Tibial nerve (tissue), 4 donors: ENCODE measurements at regions not wholly inside any gene's neighbourhood (a gene's known extent, or its start where the extent isn't known, plus 50 kb on each side); places are given as distances from the start of the nearest gene placed in this dataset.

Experiments
- DNase-seq, 2 donors: peaks; one replicate each; pipeline ENCODE4 v3.0.0-alpha.2; 2019; ENCODE audit warnings: low spot score in 2 of 2
- H3K27ac ChIP-seq, 4 donors: fragments of 200-600 bp; sonication (generic) in 3 of 4; one replicate each; pipeline ENCODE4 v1.5.1; 2017 to 2019; ENCODE audit warnings: mild to moderate bottlenecking in 1 of 4
- H3K27me3 ChIP-seq, 2 donors: fragments of 200-600 bp; sonication (generic) in 1 of 2; one replicate each; pipeline versions ENCODE4 v1.5.1 to v1.6.0; 2017 to 2019
- H3K36me3 ChIP-seq, 3 donors: fragments of 200-600 bp; sonication (generic); one replicate each; pipeline ENCODE4 v1.5.1; 2018 to 2019
- H3K4me1 ChIP-seq, 4 donors: fragments of 200-600 bp; sonication (generic) in 3 of 4; one replicate each; pipeline ENCODE4 v1.5.1; 2017 to 2019
- H3K4me3 ChIP-seq, 4 donors: fragments of 200-600 bp; sonication (generic) in 3 of 4; one replicate each; pipeline ENCODE4 v1.5.1; 2017 to 2019; ENCODE audit warnings: mild to moderate bottlenecking in 1 of 4, moderate library complexity in 1 of 4
- H3K9me3 ChIP-seq, 4 donors: fragments of 200-600 bp; sonication (generic) in 3 of 4; one replicate each; pipeline ENCODE4 v1.5.1; 2017 to 2019
- EP300 ChIP-seq, 2 donors: sonication (generic); formaldehyde crosslinking; IDR thresholded peaks; one replicate each; pipeline ENCODE4 v1.6.1; 2017; ENCODE audit warnings: antibody characterized with exemption in 2 of 2, mild to moderate bottlenecking in 1 of 2
- POLR2A ChIP-seq, 2 donors: fragments of 450-650 bp; IDR thresholded peaks; one replicate each; pipeline ENCODE4 v1.6.1; 2017; ENCODE audit warnings: antibody characterized with exemption in 2 of 2, mild to moderate bottlenecking in 2 of 2, moderate library complexity in 2 of 2
- WGBS, 2 donors: methylation state at CpG; one replicate each; pipeline ENCODE4 v1.1.5; 2018; 5-methylcytosine and 5-hydroxymethylcytosine counted together
- TF ChIP-seq, protein P1 (sequence below), 5 experiments: fragments of 200-600 bp in 3 of 5; fragments of 450-650 bp in 2 of 5; sonication (generic) in 3 of 5; IDR thresholded peaks; one replicate each; pipeline ENCODE4 v1.5.1; 2016 to 2019; ENCODE audit warnings: antibody characterized with exemption in 5 of 5, mild to moderate bottlenecking in 3 of 5, moderate library complexity in 2 of 5

DNA sequence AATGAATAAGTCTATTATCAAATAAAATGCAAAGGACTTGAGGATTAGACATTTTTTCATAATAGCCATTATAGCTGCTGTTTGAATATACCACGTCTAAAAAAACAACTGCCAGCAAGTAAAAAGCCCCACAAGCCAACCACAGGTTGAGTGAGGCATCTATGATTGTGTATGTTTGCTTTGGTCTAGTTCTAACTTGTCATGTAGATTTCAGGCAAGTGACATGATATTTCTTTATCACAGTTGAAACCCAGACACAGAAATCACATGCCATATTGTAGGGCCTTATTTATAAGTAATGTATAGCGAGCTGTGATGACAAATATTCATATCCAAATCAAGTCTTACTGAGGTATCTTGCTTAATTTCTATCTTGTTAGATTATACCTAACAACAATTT is 225.8 kb downstream of the EMP1 start:
- Histone ChIP-seq H3K4me1 (no peaks in the 10 kb centered on the region), H3K4me3 (no peak overlapping the region), H3K9me3 (no peaks in the 10 kb centered on the region), H3K27ac (no peak overlapping the region), H3K36me3 (no peaks in the 10 kb centered on the region), H3K27me3 (no peaks in the 10 kb centered on the region)
- TF ChIP-seq POLR2A (IDR thresholded peaks at IDR 0.05) (no peak), EP300 (IDR thresholded peaks at IDR 0.05) (no peak)
- TF ChIP-seq, protein P1, sequence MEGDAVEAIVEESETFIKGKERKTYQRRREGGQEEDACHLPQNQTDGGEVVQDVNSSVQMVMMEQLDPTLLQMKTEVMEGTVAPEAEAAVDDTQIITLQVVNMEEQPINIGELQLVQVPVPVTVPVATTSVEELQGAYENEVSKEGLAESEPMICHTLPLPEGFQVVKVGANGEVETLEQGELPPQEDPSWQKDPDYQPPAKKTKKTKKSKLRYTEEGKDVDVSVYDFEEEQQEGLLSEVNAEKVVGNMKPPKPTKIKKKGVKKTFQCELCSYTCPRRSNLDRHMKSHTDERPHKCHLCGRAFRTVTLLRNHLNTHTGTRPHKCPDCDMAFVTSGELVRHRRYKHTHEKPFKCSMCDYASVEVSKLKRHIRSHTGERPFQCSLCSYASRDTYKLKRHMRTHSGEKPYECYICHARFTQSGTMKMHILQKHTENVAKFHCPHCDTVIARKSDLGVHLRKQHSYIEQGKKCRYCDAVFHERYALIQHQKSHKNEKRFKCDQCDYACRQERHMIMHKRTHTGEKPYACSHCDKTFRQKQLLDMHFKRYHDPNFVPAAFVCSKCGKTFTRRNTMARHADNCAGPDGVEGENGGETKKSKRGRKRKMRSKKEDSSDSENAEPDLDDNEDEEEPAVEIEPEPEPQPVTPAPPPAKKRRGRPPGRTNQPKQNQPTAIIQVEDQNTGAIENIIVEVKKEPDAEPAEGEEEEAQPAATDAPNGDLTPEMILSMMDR (IDR thresholded peaks at IDR 0.05) = no peak
- DNase-seq = no peak
- 74% methylated on average over 2 of the region's 2 CpGs for WGBS, 2 donors

GRCh38 chr12:13417516-13417915 is 221.0 kb downstream of the EMP1 start:
- no peaks in the 10 kb centered on the region for H3K4me1 ChIP-seq
- TF ChIP-seq, protein P1 (IDR thresholded peaks at IDR 0.05) = no peak
- no peak for TF ChIP-seq EP300 (IDR thresholded peaks at IDR 0.05)
- TF ChIP-seq POLR2A (IDR thresholded peaks at IDR 0.05) = no peak
- H3K27me3 ChIP-seq = no peaks in the 10 kb centered on the region
- H3K36me3 ChIP-seq = no peaks in the 10 kb centered on the region
- DNase-seq = no peak
- H3K9me3 ChIP-seq = no peaks in the 10 kb centered on the region
- no peak overlapping the region for H3K4me3 ChIP-seq
- no peak overlapping the region for H3K27ac ChIP-seq
- 81 to 93% methylated on average over 2 of the region's 2 CpGs for WGBS, 2 donors

DNA sequence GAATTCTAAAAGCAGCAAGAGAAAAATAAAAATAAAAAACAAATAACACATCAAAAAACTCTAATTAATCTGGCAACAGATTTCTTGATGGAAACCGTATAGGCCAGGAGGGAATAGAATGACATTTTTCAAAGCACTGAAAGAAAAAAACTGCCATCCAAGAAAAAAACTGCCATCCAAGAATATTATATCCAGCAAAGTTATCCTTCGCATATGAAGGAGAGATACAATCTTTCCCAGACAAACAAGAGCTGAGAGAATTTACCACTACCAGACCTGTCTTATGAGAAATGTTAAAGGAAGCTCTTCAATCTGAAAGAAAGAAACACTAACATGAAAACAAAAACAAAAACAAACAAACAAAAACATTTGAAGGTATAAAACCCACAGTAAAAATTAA is 214.8 kb downstream of the EMP1 start:
- WGBS, 2 donors = 93 to 94% methylated on average over 2 of the region's 2 CpGs
- no peaks in the 10 kb centered on the region for H3K27me3 ChIP-seq
- no peak overlapping the region for H3K27ac ChIP-seq
- H3K36me3 ChIP-seq = no peaks in the 10 kb centered on the region
- peaks cover 0 to 18% (median 9%) of the 10 kb centered on the region in 4 donors for H3K9me3 ChIP-seq
- TF ChIP-seq, protein P1 (IDR thresholded peaks at IDR 0.05) = no peak
- TF ChIP-seq POLR2A (IDR thresholded peaks at IDR 0.05) (no peak), EP300 (IDR thresholded peaks at IDR 0.05) (no peak)
- DNase-seq = no peak
- H3K4me3 ChIP-seq = no peak overlapping the region
- no peaks in the 10 kb centered on the region for H3K4me1 ChIP-seq

DNA sequence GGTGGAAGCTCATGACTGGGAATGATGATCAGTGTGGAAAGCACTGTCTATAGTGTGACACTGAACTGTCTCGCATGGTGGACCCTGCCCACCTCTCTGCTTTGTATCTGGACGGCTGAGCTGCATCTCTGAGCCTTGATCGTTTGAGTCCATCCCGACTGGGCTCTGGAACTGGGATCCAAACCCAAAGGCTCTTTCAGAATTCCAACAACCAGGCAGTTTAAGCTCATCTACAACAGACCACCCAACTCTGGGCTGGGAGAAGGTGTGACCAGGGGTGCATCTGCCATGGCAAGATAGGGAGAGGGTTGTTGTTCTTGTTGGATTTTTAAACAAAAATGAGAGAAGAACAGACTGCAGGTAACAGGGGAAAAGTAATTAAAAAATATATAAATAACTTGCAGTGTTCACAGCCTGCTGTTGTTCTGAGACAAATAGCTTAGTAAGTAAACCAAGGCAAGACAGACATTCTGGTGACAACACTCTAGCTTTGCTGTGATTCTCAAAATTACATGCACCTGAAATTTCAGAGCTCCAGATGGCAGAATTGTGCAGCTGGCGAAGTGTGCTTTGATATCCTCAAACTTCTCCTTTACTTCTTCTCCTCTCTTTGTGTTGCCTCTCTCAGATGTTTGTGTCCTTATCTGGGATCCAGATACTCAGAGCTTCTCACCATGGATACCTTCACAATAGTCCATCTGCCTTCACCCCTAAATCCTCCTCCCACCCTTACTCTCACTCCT is 209.6 kb downstream of the EMP1 start:
- no peak for DNase-seq
- Histone ChIP-seq H3K4me3 (no peak overlapping the region), H3K36me3 (no peaks in the 10 kb centered on the region), H3K9me3 (peaks cover 0 to 12% (median 3%) of the 10 kb centered on the region in 4 donors), H3K27ac (no peak overlapping the region), H3K27me3 (no peaks in the 10 kb centered on the region), H3K4me1 (no peaks in the 10 kb centered on the region)
- TF ChIP-seq, protein P1 (IDR thresholded peaks at IDR 0.05) = no peak
- TF ChIP-seq POLR2A (IDR thresholded peaks at IDR 0.05) (no peak), EP300 (IDR thresholded peaks at IDR 0.05) (no peak)
- WGBS, 2 donors = 76 to 90% methylated on average over 5 of the region's 5 CpGs

- TF ChIP-seq, protein P1 (IDR thresholded peaks at IDR 0.05) = no peak
- TF ChIP-seq POLR2A (IDR thresholded peaks at IDR 0.05) (no peak), EP300 (IDR thresholded peaks at IDR 0.05) (no peak)
- no peak overlapping the region for H3K4me3 ChIP-seq
- no peaks in the 10 kb centered on the region for H3K4me1 ChIP-seq
- H3K27ac ChIP-seq = no peak overlapping the region
- WGBS, 2 donors = 69 to 76% methylated on average over 13 of the region's 13 CpGs
- no peaks in the 10 kb centered on the region for H3K27me3 ChIP-seq
- no peaks in the 10 kb centered on the region for H3K36me3 ChIP-seq
- H3K9me3 ChIP-seq = peaks cover 0 to under 1% (median 0%) of the 10 kb centered on the region in 4 donors
- no peak for DNase-seq
Measured at GRCh38 chr12:13404631-13405473, 208.3 kb downstream of the EMP1 start.
